GM23248 (cell line): ENCODE measurements at regions not wholly inside any gene's neighbourhood (a gene's known extent, or its start where the extent isn't known, plus 50 kb on each side); places are given as distances from the start of the nearest gene placed in this dataset.

Experiments
- DNase-seq: peaks from one replicate; pipeline ENCODE4 v3.0.0-alpha.2; 2015
- H2AFZ ChIP-seq: fragments of 200-600 bp; sonication (generic); 2 replicates; pipeline ENCODE4 v1.6.1; 2016; ENCODE audit warnings: antibody characterized with exemption
- H3F3A ChIP-seq: fragments of 200-600 bp; sonication (generic); 2 replicates; pipeline ENCODE4 v1.6.1; 2016; ENCODE audit warnings: mild to moderate bottlenecking, antibody characterized with exemption, mixed run types; ENCODE audit not compliant: insufficient read depth
- H3K27ac ChIP-seq: fragments of 200-600 bp; sonication (generic); 2 replicates; pipeline ENCODE4 v1.5.1; 2016; ENCODE audit warnings: mild to moderate bottlenecking
- H3K27me3 ChIP-seq: fragments of 200-600 bp; sonication (generic); replicated peaks from 2 replicates; pipeline ENCODE4 v1.6.1; 2016; ENCODE audit warnings: mild to moderate bottlenecking; ENCODE audit not compliant: insufficient read depth
- H3K36me3 ChIP-seq: fragments of 200-600 bp; sonication (generic); 2 replicates; pipeline ENCODE4 v1.6.1; 2016; ENCODE audit warnings: low read depth, mild to moderate bottlenecking
- H3K4me1 ChIP-seq: fragments of 200-600 bp; sonication (generic); 2 replicates; pipeline ENCODE4 v1.6.1; 2016; ENCODE audit warnings: mild to moderate bottlenecking; ENCODE audit not compliant: insufficient read depth
- H3K4me2 ChIP-seq: fragments of 200-600 bp; sonication (generic); one replicate; pipeline ENCODE4 v1.6.1; 2016; ENCODE audit warnings: mild to moderate bottlenecking; ENCODE audit not compliant: unreplicated experiment
- H3K4me3 ChIP-seq: fragments of 200-600 bp; sonication (generic); 2 replicates; pipeline ENCODE4 v1.5.1; 2016; ENCODE audit warnings: mild to moderate bottlenecking
- H3K79me2 ChIP-seq: fragments of 200-600 bp; sonication (generic); 2 replicates; pipeline ENCODE4 v1.6.1; 2016; ENCODE audit warnings: mild to moderate bottlenecking; ENCODE audit not compliant: insufficient read depth
- H3K9ac ChIP-seq: fragments of 200-600 bp; sonication (generic); 2 replicates; pipeline ENCODE4 v1.6.1; 2016; ENCODE audit warnings: mild to moderate bottlenecking
- H3K9me2 ChIP-seq: fragments of 200-600 bp; sonication (generic); 2 replicates; pipeline ENCODE4 v1.6.1; 2016; ENCODE audit warnings: mixed run types, mild to moderate bottlenecking, moderate library complexity; ENCODE audit not compliant: insufficient read depth
- H3K9me3 ChIP-seq: fragments of 200-600 bp; sonication (generic); one replicate; pipeline ENCODE4 v1.6.1; 2017; ENCODE audit warnings: low read depth
- H4K20me1 ChIP-seq: fragments of 200-600 bp; sonication (generic); 2 replicates; pipeline ENCODE4 v1.6.0; 2016; ENCODE audit not compliant: insufficient read depth
- EZH2 ChIP-seq: fragments of 200-600 bp; sonication (generic); IDR thresholded peaks from 2 replicates; pipeline ENCODE4 v1.6.1; 2018; ENCODE audit warnings: antibody characterized with exemption, mild to moderate bottlenecking; ENCODE audit not compliant: insufficient read depth, poor library complexity, severe bottlenecking
- EZH2phosphoT487 ChIP-seq: fragments of 200-600 bp; sonication (generic); IDR thresholded peaks from 2 replicates; pipeline ENCODE4 v1.6.1; 2018; ENCODE audit warnings: antibody characterized with exemption, moderate library complexity, mild to moderate bottlenecking, low read depth; ENCODE audit not compliant: insufficient read depth
- WGBS, 2 experiments: methylation state at CpG; one replicate each; pipeline ENCODE4 v1.1.6; 2015 to 2017; ENCODE audit warnings: low lambda C conversion rate in 2 of 2, low coverage in 1 of 2; ENCODE audit errors: missing lambda C conversion rate in 2 of 2; 5-methylcytosine and 5-hydroxymethylcytosine counted together
- in situ Hi-C: fragments of 300-500 bp; cut with MboI; formaldehyde crosslinking; loops from 2 replicates; pipeline ENCODE4 v1.15.0; 2020

DNA sequence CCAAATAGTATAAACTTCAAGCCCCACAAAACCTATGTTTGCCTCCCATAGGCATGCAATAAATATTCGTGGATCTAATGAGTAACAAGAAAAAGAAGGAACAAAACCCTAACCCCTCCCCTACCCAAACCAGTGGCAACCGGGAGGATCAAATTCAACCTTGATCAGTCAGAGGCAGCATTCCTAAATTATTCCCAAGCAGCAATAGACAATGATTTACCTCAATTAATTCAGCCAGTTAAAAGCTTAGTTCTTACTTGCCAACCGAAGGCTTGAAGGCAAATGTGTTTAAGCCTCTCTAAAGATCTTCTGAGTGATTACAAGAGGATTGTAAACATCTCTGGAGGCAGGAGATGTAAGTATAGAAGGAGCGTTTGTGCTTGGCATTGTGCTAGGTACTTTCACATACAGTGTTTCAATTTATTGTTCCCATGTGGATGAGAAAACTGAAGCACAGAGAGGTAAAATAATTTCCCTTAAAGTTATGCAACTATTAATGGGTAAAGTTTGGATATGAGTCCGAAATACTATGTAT is 197.7 kb downstream of the MTX2 start:
- in situ Hi-C loops: no loop called here
- no peaks in the 10 kb centered on the region for H3K9me3 ChIP-seq
- no peak overlapping the region for H3K4me3 ChIP-seq
- TF ChIP-seq EZH2phosphoT487 (no peak), EZH2 (no peak)
- no peak overlapping the region for H2AFZ ChIP-seq
- no peaks in the 10 kb centered on the region for H4K20me1 ChIP-seq
- no peak overlapping the region for H3K27ac ChIP-seq
- no peak for DNase-seq
- H3K27me3 ChIP-seq: no peaks in the 10 kb centered on the region
- H3K9ac ChIP-seq: no peak overlapping the region
- 93% methylated on average over 5 of the region's 5 CpGs for WGBS, 2 experiments
- H3F3A ChIP-seq: peaks cover 18% of the 10 kb centered on the region; the same call in 1 of the 2 replicates
- H3K4me1 ChIP-seq: peaks cover 16% of the 10 kb centered on the region
- no peak overlapping the region for H3K4me2 ChIP-seq
- no peaks in the 10 kb centered on the region for H3K36me3 ChIP-seq
- H3K9me2 ChIP-seq: no peaks in the 10 kb centered on the region
- H3K79me2 ChIP-seq: no peaks in the 10 kb centered on the region

DNA sequence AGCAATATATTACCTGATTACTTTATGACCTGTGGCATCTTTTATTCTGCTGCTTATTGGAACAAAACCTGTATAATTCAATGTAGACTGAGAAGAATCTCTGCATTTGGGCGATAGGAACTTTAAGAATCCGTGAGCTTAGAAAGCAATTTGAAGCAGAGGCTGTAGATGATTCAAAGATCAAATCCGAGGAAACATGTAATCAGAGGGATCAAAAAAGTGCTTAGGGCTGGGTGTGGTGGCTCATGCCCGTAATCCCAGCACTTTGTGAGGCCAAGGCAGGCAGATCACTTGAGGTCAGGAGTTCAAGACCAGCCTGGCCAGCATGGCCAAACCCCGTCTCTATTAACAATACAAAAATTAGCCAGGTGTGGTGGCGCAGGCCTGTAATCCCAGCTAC is 198.4 kb downstream of the MTX2 start:
- no peak overlapping the region for H3K4me2 ChIP-seq
- no peak overlapping the region for H3K9ac ChIP-seq
- H2AFZ ChIP-seq: no peak overlapping the region
- no peak overlapping the region for H3K4me3 ChIP-seq
- no peaks in the 10 kb centered on the region for H3K27me3 ChIP-seq
- WGBS, 2 experiments: 88 to 93% methylated on average over 6 of the region's 6 CpGs
- no peaks in the 10 kb centered on the region for H3K36me3 ChIP-seq
- no peaks in the 10 kb centered on the region for H3K79me2 ChIP-seq
- no peak for TF ChIP-seq EZH2phosphoT487
- no peak for TF ChIP-seq EZH2
- in situ Hi-C loops: no loop called here
- H3K9me2 ChIP-seq: no peaks in the 10 kb centered on the region
- H4K20me1 ChIP-seq: no peaks in the 10 kb centered on the region
- 0 out of 2 replicates have a peak, but pooled peaks cover 13% of the 10 kb centered on the region for H3F3A ChIP-seq
- H3K9me3 ChIP-seq: no peaks in the 10 kb centered on the region
- peaks cover 15% of the 10 kb centered on the region for H3K4me1 ChIP-seq
- no peak for DNase-seq
- no peak overlapping the region for H3K27ac ChIP-seq

DNA sequence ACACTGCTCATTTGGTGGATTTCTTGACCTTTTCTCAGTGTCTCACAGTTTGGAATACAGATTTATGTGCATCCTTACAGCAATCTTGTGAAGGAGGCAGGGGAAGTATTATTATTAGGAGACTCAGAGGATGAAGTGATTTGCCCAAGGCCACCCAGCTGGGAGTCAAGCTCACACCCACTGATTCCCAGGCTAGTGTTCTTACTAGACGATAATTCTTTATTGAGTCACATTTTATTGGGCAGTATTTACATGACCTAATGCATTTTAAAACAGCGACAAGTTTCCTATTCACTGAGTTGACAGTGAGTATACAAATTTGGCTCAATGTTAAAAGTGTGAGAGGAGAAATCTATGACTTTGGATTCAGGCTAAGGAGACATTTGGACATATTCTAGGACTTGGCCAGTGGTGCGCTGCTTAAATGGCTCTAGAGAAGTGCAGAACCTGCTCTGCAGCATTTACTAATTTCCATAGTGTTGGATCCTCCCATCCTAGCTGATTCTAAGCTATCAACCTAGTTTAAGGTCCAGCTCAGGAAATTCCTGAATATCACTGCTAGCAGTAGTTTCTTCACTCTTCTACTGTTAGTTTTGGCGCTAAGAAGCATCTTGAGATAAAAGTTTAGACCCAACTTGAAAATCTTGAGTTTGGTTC is 199.3 kb downstream of the MTX2 start:
- Histone ChIP-seq H3K9me2 (no peaks in the 10 kb centered on the region), H3K27me3 (no peaks in the 10 kb centered on the region), H3K9me3 (no peaks in the 10 kb centered on the region), H2AFZ (no peak overlapping the region), H3K4me3 (no peak overlapping the region), H4K20me1 (no peaks in the 10 kb centered on the region), H3K4me2 (peak overlapping the region; percentile 5), H3K36me3 (no peaks in the 10 kb centered on the region), H3K27ac (no peak overlapping the region), H3K9ac (no peak overlapping the region), H3F3A (0 out of 2 replicates have a peak, but pooled peaks cover 13% of the 10 kb centered on the region), H3K79me2 (no peaks in the 10 kb centered on the region), H3K4me1 (peaks cover 23% of the 10 kb centered on the region)
- peak; percentile 84 for DNase-seq
- WGBS, 2 experiments: 54 to 58% methylated on average over 4 of the region's 4 CpGs
- in situ Hi-C loops: no loop called here
- TF ChIP-seq EZH2: no peak
- no peak for TF ChIP-seq EZH2phosphoT487

DNA sequence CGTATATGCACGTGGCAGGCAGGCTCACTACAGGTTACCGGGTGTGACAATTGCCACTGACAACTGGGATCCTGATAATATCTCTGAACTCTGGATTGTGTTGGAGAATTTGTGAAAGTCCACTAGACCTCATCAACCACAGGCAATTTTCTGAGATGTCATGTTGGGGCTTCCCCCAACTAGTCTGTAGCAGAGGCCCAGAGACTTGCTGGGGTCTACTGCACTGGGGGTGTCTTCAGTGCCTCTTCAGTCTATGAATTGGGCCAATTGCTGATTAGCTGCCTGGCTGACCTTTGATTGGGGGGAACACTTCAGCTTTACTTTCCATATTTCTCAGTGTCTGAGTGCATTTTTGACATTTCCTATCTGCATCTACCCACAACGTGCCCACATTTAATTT is 201.5 kb downstream of the MTX2 start:
- DNase-seq: no peak
- no peak overlapping the region for H2AFZ ChIP-seq
- H3K4me1 ChIP-seq: peaks cover 23% of the 10 kb centered on the region
- no peaks in the 10 kb centered on the region for H3K9me2 ChIP-seq
- H3K27me3 ChIP-seq: no peaks in the 10 kb centered on the region
- H3K27ac ChIP-seq: no peak overlapping the region
- no peaks in the 10 kb centered on the region for H3K79me2 ChIP-seq
- H3K9ac ChIP-seq: no peak overlapping the region
- 0 out of 2 replicates have a peak, but pooled peaks cover 13% of the 10 kb centered on the region for H3F3A ChIP-seq
- H4K20me1 ChIP-seq: no peaks in the 10 kb centered on the region
- in situ Hi-C loops: no loop called here
- TF ChIP-seq EZH2 (no peak), EZH2phosphoT487 (no peak)
- no peaks in the 10 kb centered on the region for H3K36me3 ChIP-seq
- WGBS, 2 experiments: 95 to 99% methylated on average over 3 to 4 of the region's 4 CpGs
- no peak overlapping the region for H3K4me2 ChIP-seq
- H3K4me3 ChIP-seq: no peak overlapping the region
- H3K9me3 ChIP-seq: no peaks in the 10 kb centered on the region
